HEK293 (cell line): ENCODE measurements at regions not wholly inside any gene's neighbourhood (a gene's known extent, or its start where the extent isn't known, plus 50 kb on each side); places are given as distances from the start of the nearest gene placed in this dataset.

ENCODE experiments used
- CTCF ChIA-PET: fragments of 350-600 bp; formaldehyde crosslinking; extraction: SDS; loops from one replicate; lab custom pipeline; 2021; ENCODE audit warnings: antibody characterized with exemption; lab: Yijun Ruan, JAX
- POLR2A ChIA-PET: fragments of 300-600 bp; formaldehyde crosslinking; extraction: SDS; loops from one replicate; lab custom pipeline; 2020; ENCODE audit warnings: antibody characterized with exemption, inconsistent platforms; lab: Yijun Ruan, JAX
- H3K27ac ChIP-seq: fragments of 200-500 bp; sonication (Bioruptor generic); 2 replicates; pipeline ENCODE4 v1.5.1; 2014; ENCODE audit warnings: low read depth, low read length, control low read depth, inconsistent platforms; ENCODE audit errors: extremely low read depth
- H3K36me3 ChIP-seq, 2 experiments: fragments of 200-500 bp in 1 of 2; sonication (Bioruptor generic) in 1 of 2; 1 replicate in 1 of 2; 2 replicates in 1 of 2; pipeline ENCODE4 v1.5.1; 2014 to 2017; ENCODE audit warnings: inconsistent platforms in 2 of 2, low read length in 2 of 2; ENCODE audit not compliant: control insufficient read depth in 2 of 2, insufficient read depth in 1 of 2
- H3K4me1 ChIP-seq: fragments of 200-500 bp; sonication (Bioruptor generic); 2 replicates; pipeline ENCODE4 v1.5.1; 2014; ENCODE audit warnings: mild to moderate bottlenecking, low read length, inconsistent platforms; ENCODE audit not compliant: control insufficient read depth, insufficient read depth
- H3K4me3 ChIP-seq: 2 replicates; pipeline ENCODE4 v1.5.1; 2011; ENCODE audit warnings: low read depth, mild to moderate bottlenecking, control low read depth, low read length, moderate library complexity
- H3K9me3 ChIP-seq: fragments of 200-500 bp; sonication (Bioruptor generic); 2 replicates; pipeline ENCODE4 v1.5.1; 2014; ENCODE audit warnings: low read depth, low read length, inconsistent platforms; ENCODE audit not compliant: control insufficient read depth, insufficient read depth
- BCL11A ChIP-seq: fragments of 450-650 bp; formaldehyde crosslinking; IDR thresholded peaks from 2 replicates; pipeline ENCODE4 v1.5.1; 2016; ENCODE audit warnings: low read depth, missing biosample characterization, missing genetic modification characterization
- ELK4 ChIP-seq: IDR thresholded peaks from 2 replicates; pipeline ENCODE4 v1.6.1; 2011; ENCODE audit warnings: mild to moderate bottlenecking, low read depth, low read length, borderline replicate concordance
- GLIS1 ChIP-seq: fragments of 450-650 bp; formaldehyde crosslinking; IDR thresholded peaks from 2 replicates; pipeline ENCODE4 v1.5.1; 2016; ENCODE audit warnings: missing biosample characterization, missing genetic modification characterization
- KLF8 ChIP-seq: fragments of 450-650 bp; formaldehyde crosslinking; IDR thresholded peaks from 2 replicates; pipeline ENCODE4 v1.5.1; 2016; ENCODE audit warnings: missing biosample characterization, missing genetic modification characterization
- PBX3 ChIP-seq: sonication (generic); formaldehyde crosslinking; IDR thresholded peaks from 2 replicates; pipeline ENCODE4 v1.8.1; 2022; ENCODE audit warnings: mild to moderate bottlenecking, moderate library complexity, missing genetic modification reagents
- SETDB1 ChIP-seq: IDR thresholded peaks from one replicate; pipeline ENCODE4 v1.6.1; 2017; ENCODE audit warnings: mild to moderate bottlenecking, low read length, moderate library complexity, mixed read lengths; ENCODE audit not compliant: insufficient read length
- YY1 ChIP-seq: fragments of 450-650 bp; formaldehyde crosslinking; IDR thresholded peaks from 2 replicates; pipeline ENCODE4 v1.5.1; 2018; ENCODE audit warnings: missing biosample characterization, missing genetic modification characterization
- ZNF112 ChIP-seq: fragments of 450-650 bp; formaldehyde crosslinking; IDR thresholded peaks from 2 replicates; pipeline ENCODE4 v1.5.0; 2017; ENCODE audit warnings: missing biosample characterization, missing genetic modification characterization
- ZNF18 ChIP-seq: fragments of 450-650 bp; formaldehyde crosslinking; IDR thresholded peaks from 2 replicates; pipeline ENCODE4 v1.5.1; 2016; ENCODE audit warnings: missing biosample characterization, missing genetic modification characterization
- ZNF24 ChIP-seq: fragments of 450-650 bp; formaldehyde crosslinking; IDR thresholded peaks from 2 replicates; pipeline ENCODE4 v1.5.1; 2016; ENCODE audit warnings: missing biosample characterization, missing genetic modification characterization
- ZNF404 ChIP-seq: fragments of 450-650 bp; formaldehyde crosslinking; IDR thresholded peaks from 2 replicates; pipeline ENCODE4 v1.5.1; 2017; ENCODE audit warnings: missing biosample characterization, missing genetic modification characterization
- ZNF600 ChIP-seq: fragments of 450-650 bp; formaldehyde crosslinking; IDR thresholded peaks from 2 replicates; pipeline ENCODE4 v1.5.1; 2016; ENCODE audit warnings: missing biosample characterization, missing genetic modification characterization
- ZNF621 ChIP-seq: fragments of 450-650 bp; formaldehyde crosslinking; IDR thresholded peaks from 2 replicates; pipeline ENCODE4 v1.5.1; 2017; ENCODE audit warnings: missing biosample characterization, missing genetic modification characterization
- ZNF626 ChIP-seq: fragments of 450-650 bp; sonication (Bioruptor Pico); formaldehyde crosslinking; IDR thresholded peaks from 2 replicates; pipeline ENCODE4 v1.5.1; 2018; ENCODE audit warnings: missing biosample characterization, missing genetic modification characterization, inconsistent platforms
- ZSCAN23 ChIP-seq: fragments of 450-650 bp; formaldehyde crosslinking; IDR thresholded peaks from 2 replicates; pipeline ENCODE4 v1.5.1; 2016; ENCODE audit warnings: missing biosample characterization, missing genetic modification characterization
- TF ChIP-seq, protein P1 (sequence below): fragments of 450-650 bp; formaldehyde crosslinking; IDR thresholded peaks from 2 replicates; pipeline ENCODE4 v1.5.1; 2017; ENCODE audit warnings: missing biosample characterization, missing genetic modification characterization

- Histone ChIP-seq H3K27ac (no peak overlapping the region), H3K4me3 (no peak overlapping the region), H3K36me3 (no peaks in the 10 kb centered on the region), H3K9me3 (no peaks in the 10 kb centered on the region), H3K4me1 (no peaks in the 10 kb centered on the region)
- TF ChIP-seq ZSCAN23 (tag by site-specific recombination): no peak
- no peak for TF ChIP-seq ELK4
- no peak for TF ChIP-seq ZNF18 (tag by site-specific recombination)
- TF ChIP-seq SETDB1: no peak
- no peak for TF ChIP-seq YY1 (tag by site-specific recombination)
- no peak for TF ChIP-seq GLIS1 (tag by site-specific recombination)
- no peak for TF ChIP-seq ZNF404 (tag by site-specific recombination)
- no peak for TF ChIP-seq ZNF24 (tag by site-specific recombination)
- CTCF ChIA-PET: no interaction called here
- POLR2A ChIA-PET: no interaction called here
These were observed 67.9 kb upstream of the LPAR1 start for GRCh38 chr9:111106202-111106601.

GRCh38 chr9:111102793-111103464 lies 64.7 kb upstream of the LPAR1 start:
- CTCF ChIA-PET: interaction anchor here (0.7 kb wide), 2 partner anchors 11 to 25 kb away, joined by 3 to 4 read pairs; no protein-coding TSS in a partner anchor
- H3K36me3 ChIP-seq: no peaks in the 10 kb centered on the region
- no peak for TF ChIP-seq ZNF621
- TF ChIP-seq BCL11A (tag by site-specific recombination): no peak
- TF ChIP-seq, protein P1, sequence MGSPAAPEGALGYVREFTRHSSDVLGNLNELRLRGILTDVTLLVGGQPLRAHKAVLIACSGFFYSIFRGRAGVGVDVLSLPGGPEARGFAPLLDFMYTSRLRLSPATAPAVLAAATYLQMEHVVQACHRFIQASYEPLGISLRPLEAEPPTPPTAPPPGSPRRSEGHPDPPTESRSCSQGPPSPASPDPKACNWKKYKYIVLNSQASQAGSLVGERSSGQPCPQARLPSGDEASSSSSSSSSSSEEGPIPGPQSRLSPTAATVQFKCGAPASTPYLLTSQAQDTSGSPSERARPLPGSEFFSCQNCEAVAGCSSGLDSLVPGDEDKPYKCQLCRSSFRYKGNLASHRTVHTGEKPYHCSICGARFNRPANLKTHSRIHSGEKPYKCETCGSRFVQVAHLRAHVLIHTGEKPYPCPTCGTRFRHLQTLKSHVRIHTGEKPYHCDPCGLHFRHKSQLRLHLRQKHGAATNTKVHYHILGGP (tag by site-specific recombination): no peak
- TF ChIP-seq KLF8: no peak
- TF ChIP-seq PBX3 (CRISPR knock-in tag): no peak
- TF ChIP-seq ZNF24 (tag by site-specific recombination): no peak
- TF ChIP-seq ZNF112: no peak
- TF ChIP-seq ZNF600 (tag by site-specific recombination): no peak
- TF ChIP-seq ZNF626 (tag by site-specific recombination): no peak

More at GRCh38 chr9:111102793-111103464, 64.7 kb upstream of the LPAR1 start:
- Histone ChIP-seq H3K27ac (no peak overlapping the region), H3K9me3 (no peaks in the 10 kb centered on the region), H3K4me3 (no peak overlapping the region), H3K4me1 (peaks cover 10% of the 10 kb centered on the region)
- POLR2A ChIA-PET: no interaction called here
